Adrenal gland (tissue), 5 donors: ENCODE measurements at regions not wholly inside any gene's neighbourhood (a gene's known extent, or its start where the extent isn't known, plus 50 kb on each side); places are given as distances from the start of the nearest gene placed in this dataset.

Source experiments
- POLR2A ChIP-seq, 2 donors: fragments of 450-650 bp; IDR thresholded peaks; one replicate each; pipeline ENCODE4 v1.6.1; 2017; ENCODE audit warnings: antibody characterized with exemption in 2 of 2, mild to moderate bottlenecking in 2 of 2, moderate library complexity in 1 of 2
- TF ChIP-seq, protein P1 (sequence below), 6 experiments: fragments of 450-650 bp in 4 of 6; fragments of 200-600 bp in 2 of 6; sonication (generic) in 1 of 6; IDR thresholded peaks; 1 replicate in 5 of 6; 2 replicates in 1 of 6; pipeline versions ENCODE4 v1.5.1 to v1.8.0; 2016 to 2021; ENCODE audit warnings: antibody characterized with exemption in 6 of 6, mild to moderate bottlenecking in 2 of 6, moderate library complexity in 1 of 6
- donor health status: DM: no; HTN: no; CAD: no.

DNA sequence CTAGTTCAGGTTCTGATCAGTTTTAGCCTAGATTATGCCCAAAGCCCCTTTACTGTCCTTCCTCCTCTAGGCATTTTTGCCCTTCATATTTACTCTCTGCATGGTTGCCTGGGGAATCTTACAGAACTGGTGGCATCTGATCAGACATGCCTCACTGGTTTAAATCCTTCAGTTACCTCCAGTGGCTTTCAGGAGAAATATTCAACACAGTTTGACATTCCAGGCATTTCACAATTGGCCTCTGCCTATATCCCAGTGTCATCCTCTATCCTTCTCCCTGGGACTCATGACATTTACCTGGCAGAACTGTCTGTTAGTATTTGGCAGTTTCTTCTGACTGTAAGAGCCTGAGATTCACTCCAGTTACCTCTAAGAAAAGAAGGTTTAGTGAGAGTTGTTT lies 152.9 kb upstream of the MEIS1 start:
- TF ChIP-seq, protein P1, sequence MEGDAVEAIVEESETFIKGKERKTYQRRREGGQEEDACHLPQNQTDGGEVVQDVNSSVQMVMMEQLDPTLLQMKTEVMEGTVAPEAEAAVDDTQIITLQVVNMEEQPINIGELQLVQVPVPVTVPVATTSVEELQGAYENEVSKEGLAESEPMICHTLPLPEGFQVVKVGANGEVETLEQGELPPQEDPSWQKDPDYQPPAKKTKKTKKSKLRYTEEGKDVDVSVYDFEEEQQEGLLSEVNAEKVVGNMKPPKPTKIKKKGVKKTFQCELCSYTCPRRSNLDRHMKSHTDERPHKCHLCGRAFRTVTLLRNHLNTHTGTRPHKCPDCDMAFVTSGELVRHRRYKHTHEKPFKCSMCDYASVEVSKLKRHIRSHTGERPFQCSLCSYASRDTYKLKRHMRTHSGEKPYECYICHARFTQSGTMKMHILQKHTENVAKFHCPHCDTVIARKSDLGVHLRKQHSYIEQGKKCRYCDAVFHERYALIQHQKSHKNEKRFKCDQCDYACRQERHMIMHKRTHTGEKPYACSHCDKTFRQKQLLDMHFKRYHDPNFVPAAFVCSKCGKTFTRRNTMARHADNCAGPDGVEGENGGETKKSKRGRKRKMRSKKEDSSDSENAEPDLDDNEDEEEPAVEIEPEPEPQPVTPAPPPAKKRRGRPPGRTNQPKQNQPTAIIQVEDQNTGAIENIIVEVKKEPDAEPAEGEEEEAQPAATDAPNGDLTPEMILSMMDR (IDR thresholded peaks at IDR 0.05): no peak
- no peak for TF ChIP-seq POLR2A (IDR thresholded peaks at IDR 0.05)
